ENCODE measurements at regions not wholly inside any gene's neighbourhood (a gene's known extent, or its start where the extent isn't known, plus 50 kb on each side); places are given as distances from the start of the nearest gene placed in this dataset.

- H3K4me2 ChIP-seq (ENCODE audit: low read depth, low read length, poor library complexity, severe bottlenecking): no peak overlapping the region
- H3K9me2 ChIP-seq (replicated peaks; ENCODE audit: insufficient read depth, low read length): no peaks in the 10 kb centered on the region
- no peak overlapping the region for H2AFZ ChIP-seq (ENCODE audit: low read length)
- no peaks in the 10 kb centered on the region for H3K27me3 ChIP-seq (ENCODE audit: low read length)
- no peaks in the 10 kb centered on the region for H4K20me1 ChIP-seq (ENCODE audit: insufficient read depth, low read depth, low read length)
- no peak overlapping the region for H3K27ac ChIP-seq (ENCODE audit: low read length)
- no peak overlapping the region for H3K4me3 ChIP-seq (ENCODE audit: low read length)
- H3K9ac ChIP-seq (ENCODE audit: low read length): no peak overlapping the region
- no peaks in the 10 kb centered on the region for H3K36me3 ChIP-seq (ENCODE audit: insufficient read depth, low read length)
- H3K4me1 ChIP-seq (ENCODE audit: low read length): no peaks in the 10 kb centered on the region
- no peak for DNase-seq
- H3K79me2 ChIP-seq (ENCODE audit: low read length): no peaks in the 10 kb centered on the region
- H3K9me3 ChIP-seq (ENCODE audit: low read length): no peaks in the 10 kb centered on the region
Observed at GRCh38 chr22:48366056-48366455, 1461.6 kb downstream of the BRD1 start.

DNA sequence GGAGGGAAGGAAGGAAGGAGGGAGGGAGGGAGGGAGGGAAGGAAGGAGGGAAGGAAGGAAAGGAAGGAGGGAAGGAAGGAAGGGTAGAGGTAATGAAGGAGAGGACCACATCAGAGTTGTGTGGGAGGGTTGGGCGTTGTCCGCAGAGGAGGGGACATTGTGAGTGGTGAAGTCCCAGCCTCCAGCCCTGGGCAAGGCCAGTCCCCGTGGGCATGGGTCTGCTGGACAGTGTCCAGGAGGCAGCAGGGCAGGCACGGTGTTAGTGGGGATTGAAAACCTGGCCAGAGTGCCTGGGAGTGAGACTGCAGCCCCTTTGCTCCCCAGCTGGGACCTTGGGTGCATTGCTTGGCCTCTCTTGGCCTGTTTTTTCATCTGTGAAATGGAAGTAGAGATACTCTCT is 1462.3 kb downstream of the BRD1 start:
- H3K27me3 ChIP-seq (ENCODE audit: low read length): no peaks in the 10 kb centered on the region
- no peak overlapping the region for H3K9ac ChIP-seq (ENCODE audit: low read length)
- H4K20me1 ChIP-seq (ENCODE audit: insufficient read depth, low read depth, low read length): no peaks in the 10 kb centered on the region
- no peak for DNase-seq
- no peaks in the 10 kb centered on the region for H3K4me1 ChIP-seq (ENCODE audit: low read length)
- no peaks in the 10 kb centered on the region for H3K36me3 ChIP-seq (ENCODE audit: insufficient read depth, low read length)
- no peak overlapping the region for H3K4me3 ChIP-seq (ENCODE audit: low read length)
- no peaks in the 10 kb centered on the region for H3K79me2 ChIP-seq (ENCODE audit: low read length)
- no peak overlapping the region for H3K4me2 ChIP-seq (ENCODE audit: low read depth, low read length, poor library complexity, severe bottlenecking)
- H2AFZ ChIP-seq (ENCODE audit: low read length): no peak overlapping the region
- H3K9me3 ChIP-seq (ENCODE audit: low read length): no peaks in the 10 kb centered on the region
- H3K9me2 ChIP-seq (replicated peaks; ENCODE audit: insufficient read depth, low read length): no peaks in the 10 kb centered on the region
- H3K27ac ChIP-seq (ENCODE audit: low read length): no peak overlapping the region

- H3K4me1 ChIP-seq (ENCODE audit: low read length): no peaks in the 10 kb centered on the region
- no peaks in the 10 kb centered on the region for H4K20me1 ChIP-seq (ENCODE audit: insufficient read depth, low read depth, low read length)
Observed at GRCh38 chr22:48362721-48363404, 1464.8 kb downstream of the BRD1 start.

GRCh38 chr22:48361099-48361639 is 1466.5 kb downstream of the BRD1 start:
- no peaks in the 10 kb centered on the region for H3K9me2 ChIP-seq (replicated peaks; ENCODE audit: insufficient read depth, low read length)
- no peaks in the 10 kb centered on the region for H3K9me3 ChIP-seq (ENCODE audit: low read length)
- no peaks in the 10 kb centered on the region for H4K20me1 ChIP-seq (ENCODE audit: insufficient read depth, low read depth, low read length)
- no peaks in the 10 kb centered on the region for H3K27me3 ChIP-seq (ENCODE audit: low read length)
- no peak for DNase-seq
- H3K4me2 ChIP-seq (ENCODE audit: low read depth, low read length, poor library complexity, severe bottlenecking): no peak overlapping the region
- no peaks in the 10 kb centered on the region for H3K4me1 ChIP-seq (ENCODE audit: low read length)
- H3K27ac ChIP-seq (ENCODE audit: low read length): no peak overlapping the region
- H3K4me3 ChIP-seq (ENCODE audit: low read length): no peak overlapping the region
- H3K9ac ChIP-seq (ENCODE audit: low read length): no peak overlapping the region
- no peak overlapping the region for H2AFZ ChIP-seq (ENCODE audit: low read length)
- no peaks in the 10 kb centered on the region for H3K36me3 ChIP-seq (ENCODE audit: insufficient read depth, low read length)
- no peaks in the 10 kb centered on the region for H3K79me2 ChIP-seq (ENCODE audit: low read length)

More at GRCh38 chr22:48362721-48363404, 1464.8 kb downstream of the BRD1 start:
- Histone ChIP-seq H3K27ac (ENCODE audit: low read length) (no peak overlapping the region), H3K4me3 (ENCODE audit: low read length) (no peak overlapping the region), H3K9me2 (replicated peaks; ENCODE audit: insufficient read depth, low read length) (no peaks in the 10 kb centered on the region), H3K79me2 (ENCODE audit: low read length) (no peaks in the 10 kb centered on the region), H3K36me3 (ENCODE audit: insufficient read depth, low read length) (no peaks in the 10 kb centered on the region), H2AFZ (ENCODE audit: low read length) (no peak overlapping the region), H3K4me2 (ENCODE audit: low read depth, low read length, poor library complexity, severe bottlenecking) (no peak overlapping the region), H3K9me3 (ENCODE audit: low read length) (no peaks in the 10 kb centered on the region), H3K9ac (ENCODE audit: low read length) (no peak overlapping the region), H3K27me3 (ENCODE audit: low read length) (no peaks in the 10 kb centered on the region)
- no peak for DNase-seq

- Histone ChIP-seq H3K27me3 (ENCODE audit: low read length) (no peaks in the 10 kb centered on the region), H4K20me1 (ENCODE audit: insufficient read depth, low read depth, low read length) (no peaks in the 10 kb centered on the region), H3K4me2 (ENCODE audit: low read depth, low read length, poor library complexity, severe bottlenecking) (no peak overlapping the region), H3K4me3 (ENCODE audit: low read length) (no peak overlapping the region), H3K79me2 (ENCODE audit: low read length) (no peaks in the 10 kb centered on the region), H3K4me1 (ENCODE audit: low read length) (no peaks in the 10 kb centered on the region), H3K36me3 (ENCODE audit: insufficient read depth, low read length) (no peaks in the 10 kb centered on the region), H3K9me3 (ENCODE audit: low read length) (no peaks in the 10 kb centered on the region), H3K9ac (ENCODE audit: low read length) (no peak overlapping the region), H3K9me2 (replicated peaks; ENCODE audit: insufficient read depth, low read length) (no peaks in the 10 kb centered on the region), H2AFZ (ENCODE audit: low read length) (no peak overlapping the region), H3K27ac (ENCODE audit: low read length) (no peak overlapping the region)
- no peak for DNase-seq
Observed at GRCh38 chr22:48359613-48359965, 1468.1 kb downstream of the BRD1 start.

DNA sequence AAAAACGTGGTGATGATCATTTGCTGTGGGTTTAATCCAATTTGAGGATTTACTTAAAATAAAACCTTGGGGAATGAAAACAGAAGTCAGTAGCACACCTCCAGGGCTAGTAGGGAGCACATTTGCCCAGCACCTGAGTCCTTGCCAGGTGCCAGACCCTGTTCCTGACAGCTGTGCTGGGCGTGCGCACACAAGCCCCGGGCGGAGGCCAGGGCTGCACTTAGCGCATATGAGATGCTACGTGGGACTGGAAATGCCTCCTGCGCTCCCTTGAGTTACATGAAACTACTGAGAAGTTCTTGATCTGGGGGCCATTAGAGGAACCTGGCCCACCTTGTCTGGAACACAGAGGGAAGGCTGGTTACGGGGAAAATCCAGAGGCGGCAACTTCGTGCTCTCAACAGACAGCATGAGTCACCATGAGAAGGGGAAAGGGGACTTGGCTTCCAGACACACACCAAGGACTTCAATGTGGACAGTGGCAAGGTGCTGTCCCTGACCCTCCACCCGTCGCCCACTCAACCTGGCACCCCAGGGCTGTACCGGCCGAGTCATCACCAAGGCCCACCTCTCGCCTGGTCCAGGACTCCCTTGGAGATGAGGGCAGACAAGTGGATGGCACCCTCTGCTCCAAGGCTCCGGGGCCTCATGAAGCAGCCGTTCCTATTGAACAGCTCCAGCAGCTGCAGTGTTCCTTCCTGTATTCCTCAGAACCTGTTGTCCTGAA is 1468.6 kb downstream of the BRD1 start:
- H3K9ac ChIP-seq (ENCODE audit: low read length): no peak overlapping the region
- no peaks in the 10 kb centered on the region for H3K27me3 ChIP-seq (ENCODE audit: low read length)
- no peak for DNase-seq
- no peaks in the 10 kb centered on the region for H3K9me2 ChIP-seq (replicated peaks; ENCODE audit: insufficient read depth, low read length)
- H2AFZ ChIP-seq (ENCODE audit: low read length): no peak overlapping the region
- no peaks in the 10 kb centered on the region for H3K9me3 ChIP-seq (ENCODE audit: low read length)
- no peaks in the 10 kb centered on the region for H3K79me2 ChIP-seq (ENCODE audit: low read length)
- no peak overlapping the region for H3K4me2 ChIP-seq (ENCODE audit: low read depth, low read length, poor library complexity, severe bottlenecking)
- no peaks in the 10 kb centered on the region for H3K4me1 ChIP-seq (ENCODE audit: low read length)
- no peak overlapping the region for H3K27ac ChIP-seq (ENCODE audit: low read length)
- H3K36me3 ChIP-seq (ENCODE audit: insufficient read depth, low read length): no peaks in the 10 kb centered on the region
- no peak overlapping the region for H3K4me3 ChIP-seq (ENCODE audit: low read length)
- no peaks in the 10 kb centered on the region for H4K20me1 ChIP-seq (ENCODE audit: insufficient read depth, low read depth, low read length)

- no peaks in the 10 kb centered on the region for H3K9me3 ChIP-seq (ENCODE audit: low read length)
- no peak overlapping the region for H3K4me2 ChIP-seq (ENCODE audit: low read depth, low read length, poor library complexity, severe bottlenecking)
- H3K36me3 ChIP-seq (ENCODE audit: insufficient read depth, low read length): no peaks in the 10 kb centered on the region
- H3K4me3 ChIP-seq (ENCODE audit: low read length): no peak overlapping the region
- no peaks in the 10 kb centered on the region for H3K4me1 ChIP-seq (ENCODE audit: low read length)
- DNase-seq: no peak
- no peak overlapping the region for H3K27ac ChIP-seq (ENCODE audit: low read length)
- H3K9ac ChIP-seq (ENCODE audit: low read length): no peak overlapping the region
- no peaks in the 10 kb centered on the region for H3K9me2 ChIP-seq (replicated peaks; ENCODE audit: insufficient read depth, low read length)
- H2AFZ ChIP-seq (ENCODE audit: low read length): no peak overlapping the region
- no peaks in the 10 kb centered on the region for H4K20me1 ChIP-seq (ENCODE audit: insufficient read depth, low read depth, low read length)
- H3K79me2 ChIP-seq (ENCODE audit: low read length): no peaks in the 10 kb centered on the region
- no peaks in the 10 kb centered on the region for H3K27me3 ChIP-seq (ENCODE audit: low read length)
Observed at GRCh38 chr22:48357961-48358360, 1469.7 kb downstream of the BRD1 start.

GRCh38 chr22:48357196-48357595 is 1470.5 kb downstream of the BRD1 start:
- no peak for DNase-seq
- H3K9me3 ChIP-seq (ENCODE audit: low read length): no peaks in the 10 kb centered on the region
- no peak overlapping the region for H3K27ac ChIP-seq (ENCODE audit: low read length)
- H3K9me2 ChIP-seq (replicated peaks; ENCODE audit: insufficient read depth, low read length): no peaks in the 10 kb centered on the region
- H3K4me1 ChIP-seq (ENCODE audit: low read length): no peaks in the 10 kb centered on the region
- no peaks in the 10 kb centered on the region for H4K20me1 ChIP-seq (ENCODE audit: insufficient read depth, low read depth, low read length)
- H3K27me3 ChIP-seq (ENCODE audit: low read length): no peaks in the 10 kb centered on the region
- no peak overlapping the region for H2AFZ ChIP-seq (ENCODE audit: low read length)
- no peak overlapping the region for H3K4me2 ChIP-seq (ENCODE audit: low read depth, low read length, poor library complexity, severe bottlenecking)
- H3K9ac ChIP-seq (ENCODE audit: low read length): no peak overlapping the region
- H3K4me3 ChIP-seq (ENCODE audit: low read length): no peak overlapping the region
- H3K36me3 ChIP-seq (ENCODE audit: insufficient read depth, low read length): no peaks in the 10 kb centered on the region
- no peaks in the 10 kb centered on the region for H3K79me2 ChIP-seq (ENCODE audit: low read length)

All from Karpas-422 (cell line).